A172 (cell line): ENCODE measurements at regions not wholly inside any gene's neighbourhood (a gene's known extent, or its start where the extent isn't known, plus 50 kb on each side); places are given as distances from the start of the nearest gene placed in this dataset.
"Not testable (repeated sequence)": the region's sequence is repeated elsewhere in the genome, so short reads cannot be mapped to it uniquely, and the experiment has no call there.

Experiments
- DNase-seq: peaks from one replicate; pipeline ENCODE4 v3.0.0-alpha.2; 2015; ENCODE audit warnings: low spot score

DNA sequence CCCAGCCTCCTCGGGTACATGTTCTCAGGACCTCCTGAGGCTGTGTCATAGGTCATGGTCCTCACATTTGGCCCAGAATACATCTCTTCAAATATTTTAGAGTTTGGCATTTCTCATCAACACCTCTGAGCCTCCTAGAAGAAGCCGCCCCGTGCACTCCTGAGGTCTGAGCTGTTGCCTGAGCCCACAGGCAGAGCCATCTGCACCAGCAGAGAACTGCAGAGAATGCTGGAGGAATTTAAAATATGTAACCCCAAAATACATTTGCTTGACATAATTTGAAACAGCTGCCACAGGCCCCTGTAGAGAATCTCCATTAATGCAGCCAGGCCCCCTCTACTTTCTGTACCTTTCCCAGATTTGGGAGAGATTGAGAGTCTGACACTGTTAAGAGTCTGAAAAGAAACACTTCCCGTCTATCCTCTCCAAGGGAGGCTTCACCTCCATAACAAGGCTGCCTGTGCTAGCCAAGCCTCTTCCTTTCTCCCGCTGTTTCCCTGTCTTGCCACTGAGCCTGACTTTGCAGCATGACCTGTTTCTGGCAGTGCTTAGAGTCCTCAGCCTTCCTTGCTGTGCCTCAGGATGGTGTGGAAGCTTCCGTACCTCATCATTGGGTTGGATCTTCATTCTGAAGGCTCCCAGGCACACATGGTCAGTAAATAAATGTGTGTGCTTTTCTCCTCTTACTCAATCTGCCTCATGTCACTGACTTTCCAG is 95.4 kb upstream of the SFSWAP start:
- DNase-seq: no peak

DNA sequence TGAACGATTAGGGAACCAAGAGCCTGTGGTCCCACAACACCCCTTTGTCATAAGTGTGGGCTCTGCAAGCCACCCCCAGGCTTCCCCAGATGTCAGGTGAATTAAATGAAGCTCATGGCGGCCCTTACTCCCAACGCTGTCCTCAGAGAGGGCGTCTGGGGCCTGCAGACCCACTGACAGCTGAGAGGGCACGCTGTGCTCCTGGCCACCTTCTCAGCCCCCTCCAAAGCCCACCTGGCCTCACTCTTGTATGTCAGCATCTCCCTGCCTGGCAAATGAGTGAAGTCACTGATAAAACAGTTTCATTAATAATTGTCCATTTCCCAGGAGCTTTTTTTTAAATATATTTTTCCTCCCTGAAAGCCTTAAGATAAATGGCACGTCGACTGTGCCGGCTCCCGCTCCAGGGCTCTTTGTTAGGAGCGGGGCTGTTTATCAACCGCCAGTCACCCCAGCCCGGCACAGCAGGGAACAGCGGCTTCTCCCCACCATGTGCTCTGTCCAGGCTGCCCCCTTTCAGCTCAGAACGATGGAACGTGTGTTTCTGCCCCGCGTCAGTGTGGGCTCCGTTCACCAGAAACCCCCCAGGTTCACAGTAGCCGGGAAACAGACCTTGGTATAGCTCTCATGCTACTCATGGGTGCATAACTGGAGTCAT is 94.7 kb upstream of the SFSWAP start:
- no peak for DNase-seq

DNA sequence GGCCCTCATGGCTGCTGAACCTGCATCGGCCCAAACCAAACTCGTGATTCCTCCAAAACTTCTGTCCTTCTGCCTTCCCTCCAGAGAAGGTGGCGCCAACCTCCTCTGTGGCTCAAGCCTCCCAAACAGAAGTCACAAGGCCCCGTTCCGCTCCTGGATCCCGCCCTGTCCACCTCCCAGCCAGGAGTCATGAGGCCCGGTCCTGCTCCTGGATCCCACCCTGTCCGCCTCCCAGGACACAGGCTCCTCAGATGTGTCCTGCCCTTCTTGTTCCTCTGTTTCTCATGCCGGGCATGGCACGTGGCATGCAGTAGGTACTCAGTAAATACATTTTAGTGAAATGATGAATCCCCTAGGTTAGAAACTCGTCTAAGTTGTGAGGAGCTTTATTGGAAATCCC is 94.2 kb upstream of the SFSWAP start:
- DNase-seq: no peak

- no peak for DNase-seq
Observed at GRCh38 chr12:131617179-131617578, 93.7 kb upstream of the SFSWAP start.

- DNase-seq: no peak
Observed at GRCh38 chr12:131617596-131618302, 93.1 kb upstream of the SFSWAP start.

- peak; percentile 18 for DNase-seq
Observed at GRCh38 chr12:131618303-131618658, 92.6 kb upstream of the SFSWAP start.

GRCh38 chr12:131618701-131619100 is 92.2 kb upstream of the SFSWAP start:
- DNase-seq: no peak

DNA sequence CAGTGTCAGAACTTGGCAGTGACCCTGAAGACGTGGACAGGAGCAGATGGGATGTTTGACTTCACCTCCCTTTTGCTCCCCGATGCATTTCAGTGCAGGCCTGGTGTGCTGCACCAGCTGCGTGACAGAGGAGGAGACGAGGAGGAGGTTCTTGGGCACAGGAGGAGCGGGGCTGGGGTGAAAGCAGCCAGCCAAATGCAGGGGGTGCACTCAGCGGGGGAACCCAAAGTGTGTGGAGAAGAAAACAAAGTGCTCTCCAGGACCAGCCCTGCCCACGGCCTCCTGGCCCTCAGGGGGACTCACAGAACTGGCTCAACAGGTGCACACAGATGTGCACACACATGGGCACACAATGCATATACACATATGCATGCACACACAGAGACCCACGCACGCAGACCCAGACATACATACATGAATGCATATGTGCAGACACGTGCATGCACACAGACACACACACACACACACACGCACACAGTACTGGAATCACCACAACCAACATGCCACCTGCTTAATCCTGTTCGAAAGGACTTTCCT is 91.7 kb upstream of the SFSWAP start:
- no peak for DNase-seq

DNA sequence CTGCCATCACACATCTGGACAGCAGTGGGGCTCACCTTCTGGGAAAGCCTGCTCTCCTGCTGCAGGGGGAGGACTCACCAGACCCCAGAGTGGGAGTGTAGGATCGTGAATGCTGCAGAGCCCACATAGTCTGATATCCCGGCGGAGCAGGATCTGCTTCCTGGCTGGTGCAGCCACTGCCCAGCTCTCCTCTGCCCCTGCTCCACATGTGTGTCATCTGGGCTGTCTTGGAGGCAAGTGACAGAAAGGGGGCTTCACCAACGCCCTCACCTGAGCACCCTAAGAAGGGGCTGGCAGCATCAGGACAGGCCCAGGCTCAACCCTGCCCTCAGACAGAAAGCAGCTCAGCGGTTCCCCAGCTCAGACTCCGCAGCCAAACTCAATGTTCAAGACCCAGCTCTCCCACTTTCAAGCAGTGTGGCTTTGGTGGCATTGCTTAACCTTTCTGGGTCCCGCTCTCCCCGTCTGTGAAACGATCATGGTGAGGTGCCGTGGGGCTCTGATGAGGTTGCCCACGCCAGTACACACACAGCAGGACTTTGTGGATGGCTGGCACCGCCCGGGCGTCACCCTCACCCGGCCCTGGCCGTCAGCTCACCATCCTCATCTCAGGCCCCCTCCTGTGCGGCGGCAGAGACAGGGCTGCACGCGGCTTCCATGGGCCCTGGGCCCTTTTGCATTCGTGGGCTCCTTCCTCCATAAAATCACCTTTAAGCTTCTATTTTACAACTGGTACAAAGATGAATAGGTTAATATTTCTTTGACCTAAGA is 91.0 kb upstream of the SFSWAP start:
- DNase-seq: no peak

GRCh38 chr12:131620520-131620919 is 90.4 kb upstream of the SFSWAP start:
- no peak for DNase-seq

GRCh38 chr12:131620946-131621681 is 89.8 kb upstream of the SFSWAP start:
- no peak for DNase-seq

DNA sequence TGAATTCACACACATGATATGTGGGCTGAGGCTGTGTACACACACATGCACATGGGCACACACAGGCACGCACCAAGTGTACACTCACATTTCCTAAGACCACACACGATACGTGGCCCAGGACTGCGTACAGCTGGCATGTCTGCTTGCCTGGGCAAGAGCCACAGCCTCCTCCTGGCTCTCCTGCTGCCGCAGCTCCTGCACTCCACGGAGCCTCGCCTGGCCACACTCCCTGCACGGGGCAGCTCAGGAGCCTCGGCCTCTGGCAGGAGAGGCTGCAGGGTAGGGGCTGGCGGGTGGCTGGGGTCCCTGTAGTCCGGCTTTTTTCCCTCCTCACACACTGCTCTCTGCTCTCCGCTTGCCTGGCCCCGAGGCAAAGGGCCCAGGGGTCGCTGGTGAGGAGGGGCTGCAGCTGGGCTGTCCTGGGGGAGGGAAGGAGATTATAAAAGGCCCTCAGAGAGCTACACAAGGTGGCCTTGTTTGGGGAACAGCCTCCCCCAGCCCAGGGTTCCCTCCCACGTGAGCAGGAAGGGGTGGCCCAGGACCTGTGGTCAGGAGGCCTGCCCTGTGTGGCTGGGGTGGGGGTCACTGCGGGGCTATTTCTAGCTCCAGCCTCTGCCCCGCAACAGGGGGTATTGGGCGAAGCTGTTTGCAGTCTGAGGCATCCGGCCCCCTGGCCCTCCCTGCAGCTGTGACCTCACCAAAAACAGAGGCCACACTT is 89.0 kb upstream of the SFSWAP start:
- no peak for DNase-seq

DNA sequence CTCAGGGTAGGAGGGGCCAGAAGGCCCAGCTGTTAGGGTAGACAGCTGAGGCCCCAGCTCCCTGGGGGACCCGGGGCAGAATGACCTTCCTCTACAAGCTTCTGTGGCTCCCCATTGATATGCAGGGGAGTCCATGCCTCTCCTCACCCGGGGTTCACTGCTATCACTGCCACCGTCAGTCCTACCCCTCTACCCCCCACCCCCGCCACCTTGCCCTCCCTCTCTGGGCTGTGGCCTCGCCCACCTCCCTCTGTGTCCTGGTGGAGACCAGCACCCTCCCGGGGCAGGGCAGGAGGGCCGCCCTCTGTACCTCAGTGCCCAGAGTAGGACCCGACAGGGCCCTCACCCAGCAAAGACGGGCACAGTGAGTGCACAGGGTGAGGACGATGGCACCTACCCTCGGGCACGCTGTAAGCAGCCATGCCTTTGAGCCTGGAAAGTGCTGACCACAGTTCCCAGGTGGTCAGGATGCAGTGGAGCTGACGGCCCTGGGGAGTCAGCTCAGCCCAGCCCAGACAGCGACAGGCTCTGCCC is 88.4 kb upstream of the SFSWAP start:
- DNase-seq: no peak

- not testable (repeated sequence) for DNase-seq
Observed at GRCh38 chr12:131623404-131624368, 87.2 kb upstream of the SFSWAP start.

DNA sequence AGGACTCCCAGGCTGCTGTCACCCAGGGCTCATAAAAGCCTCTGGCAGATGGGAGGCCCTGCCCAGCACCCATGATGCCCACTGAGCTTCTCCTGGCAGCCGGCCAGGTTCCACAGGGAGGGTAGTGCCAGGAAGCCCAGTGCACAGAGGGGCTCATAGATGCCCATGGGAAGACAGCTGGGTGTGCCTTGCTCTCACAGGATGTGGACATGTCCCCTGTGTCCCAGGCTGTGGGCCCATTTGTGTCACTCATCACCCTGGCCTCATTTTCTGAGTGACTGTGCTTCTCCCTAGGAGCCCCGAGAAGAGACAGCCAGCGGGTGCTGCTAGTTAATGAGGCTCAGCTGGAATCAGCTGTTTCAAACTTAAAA is 86.5 kb upstream of the SFSWAP start:
- DNase-seq: not testable (repeated sequence)

DNA sequence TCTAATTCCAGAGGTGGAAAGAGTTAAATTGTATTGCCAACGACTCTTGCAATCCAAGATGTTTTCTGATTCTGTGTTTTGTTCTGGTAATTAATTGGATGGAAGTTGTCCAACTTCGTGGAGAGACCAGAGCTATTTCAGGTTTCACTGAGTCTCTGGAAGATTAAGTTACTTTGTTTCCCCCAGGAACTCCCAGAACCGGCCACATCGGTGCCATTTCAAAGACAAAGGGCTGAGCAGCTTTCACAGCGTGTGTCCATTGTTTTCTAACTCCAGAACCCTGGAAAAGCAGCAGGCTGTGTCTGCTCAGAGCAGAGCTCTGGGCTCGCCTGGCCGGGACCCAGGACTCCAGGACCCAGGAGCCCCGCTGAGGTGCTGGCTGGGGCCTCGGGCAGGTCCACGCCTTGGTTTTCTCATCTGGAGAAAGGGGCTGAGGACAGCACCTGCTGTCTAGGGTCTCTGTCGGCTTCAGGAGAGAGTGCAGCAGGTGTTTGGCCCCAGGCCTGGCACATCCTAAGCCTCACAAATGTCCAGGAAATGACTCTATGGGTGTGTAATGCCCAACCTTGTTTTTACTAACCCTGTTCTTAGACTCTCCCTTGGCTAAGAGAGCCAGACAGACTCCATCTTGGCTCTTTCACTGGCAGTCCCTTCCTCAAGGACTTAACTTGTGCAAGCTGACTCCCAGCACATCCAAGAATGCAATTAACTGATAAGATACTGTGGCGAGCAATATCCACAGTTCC is 86.0 kb upstream of the SFSWAP start:
- not testable (repeated sequence) for DNase-seq

GRCh38 chr12:131625966-131626722 is 84.7 kb upstream of the SFSWAP start:
- not testable (repeated sequence) for DNase-seq
